IMR-90 (cell line): ENCODE measurements at regions not wholly inside any gene's neighbourhood (a gene's known extent, or its start where the extent isn't known, plus 50 kb on each side); places are given as distances from the start of the nearest gene placed in this dataset.

Source experiments
- ATAC-seq: fragments of 200-7000 bp; cut with Tn5 transposase; 2 replicates; pipeline ENCODE4 v1.9.1; 2020; ENCODE audit warnings: low read depth, mild to moderate bottlenecking, moderate library complexity
- BruUV-seq: library from RNA; stranded (reverse); fragments of 400-500 nt; replicated peaks from 2 replicates; lab custom pipeline; 2021; lab: Mats Ljungman, UMichigan
- CTCF ChIA-PET: fragments of 300-600 bp; formaldehyde crosslinking; extraction: SDS; loops from one replicate; lab custom pipeline; 2021; ENCODE audit warnings: antibody characterized with exemption; lab: Yijun Ruan, JAX
- POLR2A ChIA-PET: fragments of 300-600 bp; sonication (Branson Sonifier 250); formaldehyde crosslinking; loops from one replicate; lab custom pipeline; 2022; ENCODE audit warnings: antibody characterized with exemption; ENCODE audit not compliant: unreplicated experiment; lab: Charles Lee
- DNase-seq: peaks from one replicate; pipeline ENCODE4 v3.0.0; 2013
- H2AFZ ChIP-seq: replicated peaks from 2 replicates; pipeline ENCODE3; 2013; ENCODE audit warnings: low read length, mild to moderate bottlenecking; ENCODE audit not compliant: poor library complexity
- H2AK5ac ChIP-seq: 2 replicates; pipeline ENCODE4 v1.6.1; 2013; ENCODE audit warnings: low read depth, low read length, inconsistent platforms
- H2AK9ac ChIP-seq: replicated peaks from 2 replicates; pipeline ENCODE3; 2013; ENCODE audit warnings: mild to moderate bottlenecking, low read depth, low read length, moderate library complexity; ENCODE audit not compliant: poor library complexity
- H2BK120ac ChIP-seq: 2 replicates; pipeline ENCODE4 v1.6.1; 2013; ENCODE audit warnings: low read depth, low read length, inconsistent platforms
- H2BK15ac ChIP-seq: 3 replicates; pipeline ENCODE4 v1.6.1; 2013; ENCODE audit warnings: low read depth, low read length, inconsistent platforms
- H2BK20ac ChIP-seq: 2 replicates; pipeline ENCODE4 v1.6.1; 2013; ENCODE audit warnings: low read depth, mild to moderate bottlenecking, inconsistent platforms, low read length, moderate library complexity
- H2BK5ac ChIP-seq: 2 replicates; pipeline ENCODE4 v1.6.1; 2013; ENCODE audit warnings: mild to moderate bottlenecking, low read depth, low read length, inconsistent platforms; ENCODE audit not compliant: poor library complexity, severe bottlenecking
- H3K14ac ChIP-seq: replicated peaks from 2 replicates; pipeline ENCODE4 v1.6.1; 2013; ENCODE audit warnings: low read depth, low read length, inconsistent platforms
- H3K18ac ChIP-seq: 2 replicates; pipeline ENCODE4 v1.6.1; 2013; ENCODE audit warnings: low read depth, low read length, control low read depth
- H3K23ac ChIP-seq: 2 replicates; pipeline ENCODE4 v1.6.1; 2013; ENCODE audit warnings: low read depth, low read length, inconsistent platforms
- H3K27ac ChIP-seq: 2 replicates; pipeline ENCODE4 v1.5.1; 2013; ENCODE audit warnings: mild to moderate bottlenecking, control low read depth, low read length; ENCODE audit not compliant: insufficient read depth
- H3K27me3 ChIP-seq: 2 replicates; pipeline ENCODE4 v1.6.1; 2013; ENCODE audit warnings: low read length; ENCODE audit not compliant: control insufficient read depth, insufficient read depth
- H3K36me3 ChIP-seq: 2 replicates; pipeline ENCODE4 v1.6.1; 2013; ENCODE audit warnings: low read length, mixed read lengths; ENCODE audit not compliant: control insufficient read depth, insufficient read depth
- H3K4ac ChIP-seq: 2 replicates; pipeline ENCODE4 v1.6.1; 2013; ENCODE audit warnings: low read depth, low read length, inconsistent platforms
- H3K4me1 ChIP-seq: 2 replicates; pipeline ENCODE4 v1.6.1; 2013; ENCODE audit warnings: low read length, mixed read lengths; ENCODE audit not compliant: control insufficient read depth, insufficient read depth
- H3K4me2 ChIP-seq: 2 replicates; pipeline ENCODE4 v1.6.1; 2013; ENCODE audit warnings: low read depth, mild to moderate bottlenecking, control low read depth, low read length, moderate library complexity
- H3K4me3 ChIP-seq: 2 replicates; pipeline ENCODE4 v1.5.1; 2013; ENCODE audit warnings: low read depth, mild to moderate bottlenecking, control low read depth, low read length, moderate library complexity; ENCODE audit not compliant: insufficient read depth
- H3K56ac ChIP-seq: 2 replicates; pipeline ENCODE4 v1.6.1; 2013; ENCODE audit warnings: low read length, inconsistent platforms; ENCODE audit not compliant: insufficient read depth; ENCODE audit errors: extremely low read depth
- H3K79me1 ChIP-seq, 2 experiments: 2 replicates each; pipeline ENCODE4 v1.6.1; 2013; ENCODE audit warnings: low read length in 2 of 2, inconsistent platforms in 1 of 2, low read depth in 1 of 2
- H3K9ac ChIP-seq: 2 replicates; pipeline ENCODE4 v1.6.1; 2013; ENCODE audit warnings: low read depth, low read length, control low read depth
- H3K9me1 ChIP-seq: 2 replicates; pipeline ENCODE4 v1.6.1; 2013; ENCODE audit warnings: low read length, inconsistent platforms; ENCODE audit not compliant: insufficient read depth
- H3K9me3 ChIP-seq: 2 replicates; pipeline ENCODE4 v1.6.1; 2013; ENCODE audit warnings: low read length; ENCODE audit not compliant: control insufficient read depth, insufficient read depth
- H4K20me1 ChIP-seq: 2 replicates; pipeline ENCODE4 v1.6.1; 2013; ENCODE audit warnings: low read length, inconsistent platforms; ENCODE audit not compliant: insufficient read depth
- H4K5ac ChIP-seq: 2 replicates; pipeline ENCODE4 v1.6.1; 2013; ENCODE audit warnings: mild to moderate bottlenecking, low read depth, low read length, control low read depth
- H4K8ac ChIP-seq, 2 experiments: 2 replicates each; pipeline ENCODE4 v1.6.1; 2013; ENCODE audit warnings: low read depth in 2 of 2, low read length in 2 of 2, control low read depth in 1 of 2, inconsistent platforms in 1 of 2
- H4K91ac ChIP-seq: 2 replicates; pipeline ENCODE4 v1.6.1; 2013; ENCODE audit warnings: low read depth, low read length, inconsistent platforms; ENCODE audit not compliant: insufficient read depth
- CEBPB ChIP-seq: IDR thresholded peaks from 2 replicates; pipeline ENCODE4 v1.6.1; 2012; ENCODE audit warnings: low read depth, low read length, improper control_type of control experiment
- CHD1 ChIP-seq: IDR thresholded peaks from 2 replicates; pipeline ENCODE4 v1.6.1; 2012; ENCODE audit warnings: low read depth, low read length, improper control_type of control experiment
- CTCF ChIP-seq: conservative IDR thresholded peaks from 2 replicates; pipeline ENCODE4 v1.5.1; 2012; ENCODE audit warnings: mild to moderate bottlenecking, low read depth, low read length, improper control_type of control experiment
- ELK1 ChIP-seq: fragments of 150-350 bp; IDR thresholded peaks from 2 replicates; pipeline ENCODE4 v1.6.1; 2016; ENCODE audit warnings: low read depth, mild to moderate bottlenecking, low read length, moderate library complexity, borderline replicate concordance
- FOS ChIP-seq: fragments of 150-350 bp; IDR thresholded peaks from 2 replicates; pipeline ENCODE4 v1.6.1; 2016; ENCODE audit warnings: low read depth, low read length
- MAZ ChIP-seq: IDR thresholded peaks from 2 replicates; pipeline ENCODE4 v1.6.1; 2012; ENCODE audit warnings: low read depth, mild to moderate bottlenecking, low read length, improper control_type of control experiment, moderate library complexity, borderline replicate concordance
- NFE2L2 ChIP-seq: fragments of 150-350 bp; IDR thresholded peaks from 2 replicates; pipeline ENCODE4 v1.6.1; 2016; ENCODE audit warnings: low read depth, mild to moderate bottlenecking, low read length
- RAD21 ChIP-seq: IDR thresholded peaks from 2 replicates; pipeline ENCODE4 v1.6.1; 2012; ENCODE audit warnings: low read length, improper control_type of control experiment
- RCOR1 ChIP-seq: IDR thresholded peaks from 2 replicates; pipeline ENCODE4 v1.6.1; 2012; ENCODE audit warnings: mild to moderate bottlenecking, low read length, improper control_type of control experiment; ENCODE audit not compliant: insufficient replicate concordance
- RFX5 ChIP-seq: IDR thresholded peaks from 2 replicates; pipeline ENCODE4 v1.8.0; 2012; ENCODE audit warnings: low read depth, mild to moderate bottlenecking, low read length, moderate library complexity
- WGBS, 2 experiments: methylation state at CpG; one replicate each; pipeline versions ENCODE4 v1.1.5 to v1.1.7; 2013; ENCODE audit warnings: missing lambda C conversion rate in 2 of 2; ENCODE audit not compliant: insufficient read length in 1 of 2; ENCODE audit errors: extremely low coverage in 2 of 2; 5-methylcytosine and 5-hydroxymethylcytosine counted together
- dilution Hi-C: fragments of 300-500 bp; cut with HindIII; formaldehyde crosslinking; loops from one replicate; pipeline ENCODE4 v1.14.3; 2018; ENCODE audit warnings: low sequenced_read_pairs; ENCODE audit not compliant: unreplicated experiment
- in situ Hi-C: fragments of 300-500 bp; cut with MboI; formaldehyde crosslinking; loops from 3 replicates; pipeline ENCODE4 v1.14.3; 2019; ENCODE audit warnings: low sequenced_read_pairs, inconsistent platforms, mixed read lengths
- intact Hi-C: fragments of 100-400 bp; cut with micrococcal nuclease; formaldehyde crosslinking; loops from 2 replicates; pipeline ENCODE4 v1.10.0; 2022
- TF ChIP-seq, protein P1 (sequence below): fragments of 150-350 bp; IDR thresholded peaks from 2 replicates; pipeline ENCODE4 v1.6.1; 2017; ENCODE audit warnings: mild to moderate bottlenecking, antibody characterized with exemption, low read length, low read depth

DNA sequence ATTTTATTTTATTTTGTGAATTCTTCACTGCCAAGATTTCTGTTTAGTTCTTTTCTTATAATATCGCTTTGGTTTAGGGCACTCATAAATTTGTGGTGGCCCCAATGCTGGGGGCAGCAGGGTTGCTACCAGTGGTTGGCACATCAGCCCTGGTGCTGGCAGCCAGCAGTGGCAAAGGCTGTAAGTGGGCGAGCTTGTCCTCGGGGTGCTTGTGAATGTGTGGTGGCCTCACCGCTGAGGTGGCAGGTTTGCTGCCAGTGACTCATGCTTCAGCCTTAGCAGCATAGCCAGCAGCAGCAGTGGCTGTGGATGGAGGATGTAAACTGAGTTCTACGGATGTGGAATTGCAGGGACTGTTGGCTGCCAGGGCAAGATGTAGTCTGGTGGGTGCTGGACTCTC, 262.9 kb upstream of the DMAC1 start:
- Histone ChIP-seq H4K5ac (no peak overlapping the region), H3K9ac (no peak overlapping the region), H3K27ac (no peak overlapping the region), H3K56ac (no peak overlapping the region), H4K20me1 (no peaks in the 10 kb centered on the region), H3K18ac (no peak overlapping the region), H3K23ac (no peak overlapping the region), H3K27me3 (no peaks in the 10 kb centered on the region), H3K4me2 (no peak overlapping the region), H3K79me1 (no peaks in the 10 kb centered on the region), H3K9me3 (peaks cover 5% of the 10 kb centered on the region), H3K36me3 (no peaks in the 10 kb centered on the region), H2BK120ac (no peak overlapping the region), H2BK5ac (no peak overlapping the region), H2AK5ac (no peak overlapping the region), H2AFZ (no peak overlapping the region), H3K4ac (no peak overlapping the region), H3K14ac (no peak overlapping the region), H4K91ac (no peak overlapping the region), H3K4me1 (no peaks in the 10 kb centered on the region), H2BK20ac (no peak overlapping the region), H2BK15ac (no peak overlapping the region), H2AK9ac (no peak overlapping the region), H3K4me3 (no peak overlapping the region), H3K9me1 (no peaks in the 10 kb centered on the region), H4K8ac (no peak overlapping the region)
- TF ChIP-seq RAD21 (no peak), CHD1 (no peak), MAZ (no peak), NFE2L2 (no peak), CEBPB (no peak), RCOR1 (no peak), ELK1 (no peak), FOS (no peak), CTCF (no peak), RFX5 (no peak)
- TF ChIP-seq, protein P1, sequence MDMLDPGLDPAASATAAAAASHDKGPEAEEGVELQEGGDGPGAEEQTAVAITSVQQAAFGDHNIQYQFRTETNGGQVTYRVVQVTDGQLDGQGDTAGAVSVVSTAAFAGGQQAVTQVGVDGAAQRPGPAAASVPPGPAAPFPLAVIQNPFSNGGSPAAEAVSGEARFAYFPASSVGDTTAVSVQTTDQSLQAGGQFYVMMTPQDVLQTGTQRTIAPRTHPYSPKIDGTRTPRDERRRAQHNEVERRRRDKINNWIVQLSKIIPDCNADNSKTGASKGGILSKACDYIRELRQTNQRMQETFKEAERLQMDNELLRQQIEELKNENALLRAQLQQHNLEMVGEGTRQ: no peak
- intact Hi-C loops: no loop called here
- in situ Hi-C loops: no loop called here
- CTCF ChIA-PET: interaction anchor here (0.7 kb wide), 1 partner anchor 1880 kb away, joined by 4 read pairs; no protein-coding TSS in a partner anchor
- no TSS peak for BruUV-seq
- POLR2A ChIA-PET: no interaction called here
- WGBS, 2 experiments: 38% methylated on average over 4 of the region's 5 CpGs; no CpG with 5 or more reads in 1 of the 2 experiments
- dilution Hi-C loops: no loop called here
- ATAC-seq: no peak
- DNase-seq: no peak
